ENCODE measurements at regions not wholly inside any gene's neighbourhood (a gene's known extent, or its start where the extent isn't known, plus 50 kb on each side); places are given as distances from the start of the nearest gene placed in this dataset.

DNA sequence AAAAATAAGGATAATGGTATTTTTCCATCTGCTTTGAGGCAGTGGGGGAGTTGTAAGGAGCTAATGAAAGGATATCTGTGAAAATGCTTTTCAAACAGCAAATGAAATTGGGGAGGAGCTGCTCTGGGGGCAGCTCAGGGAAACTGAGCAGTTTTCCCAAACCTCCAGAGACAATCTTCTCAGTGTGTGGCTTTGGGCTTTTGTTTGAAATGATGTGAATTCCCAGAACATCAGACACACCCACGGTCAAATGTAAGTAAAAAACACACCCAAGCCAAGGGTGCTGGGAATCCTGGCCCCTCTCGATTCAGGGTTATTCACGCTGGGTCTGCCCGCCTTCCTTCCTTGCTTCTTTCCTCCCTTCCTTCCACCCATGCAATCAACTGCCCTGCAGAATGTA lies 512.6 kb downstream of the BNC2 start:
- no peak for TF ChIP-seq EZH2phosphoT487 (IDR thresholded peaks at IDR 0.05; ENCODE audit: borderline replicate concordance, low read length)
- TF ChIP-seq, protein P1, sequence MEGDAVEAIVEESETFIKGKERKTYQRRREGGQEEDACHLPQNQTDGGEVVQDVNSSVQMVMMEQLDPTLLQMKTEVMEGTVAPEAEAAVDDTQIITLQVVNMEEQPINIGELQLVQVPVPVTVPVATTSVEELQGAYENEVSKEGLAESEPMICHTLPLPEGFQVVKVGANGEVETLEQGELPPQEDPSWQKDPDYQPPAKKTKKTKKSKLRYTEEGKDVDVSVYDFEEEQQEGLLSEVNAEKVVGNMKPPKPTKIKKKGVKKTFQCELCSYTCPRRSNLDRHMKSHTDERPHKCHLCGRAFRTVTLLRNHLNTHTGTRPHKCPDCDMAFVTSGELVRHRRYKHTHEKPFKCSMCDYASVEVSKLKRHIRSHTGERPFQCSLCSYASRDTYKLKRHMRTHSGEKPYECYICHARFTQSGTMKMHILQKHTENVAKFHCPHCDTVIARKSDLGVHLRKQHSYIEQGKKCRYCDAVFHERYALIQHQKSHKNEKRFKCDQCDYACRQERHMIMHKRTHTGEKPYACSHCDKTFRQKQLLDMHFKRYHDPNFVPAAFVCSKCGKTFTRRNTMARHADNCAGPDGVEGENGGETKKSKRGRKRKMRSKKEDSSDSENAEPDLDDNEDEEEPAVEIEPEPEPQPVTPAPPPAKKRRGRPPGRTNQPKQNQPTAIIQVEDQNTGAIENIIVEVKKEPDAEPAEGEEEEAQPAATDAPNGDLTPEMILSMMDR (IDR thresholded peaks at IDR 0.05; ENCODE audit: low read depth, low read length, poor library complexity, severe bottlenecking): no peak
- Histone ChIP-seq H3K27me3 (ENCODE audit: control insufficient read depth, low read length) (no peaks in the 10 kb centered on the region), H3K9me3 (ENCODE audit: control insufficient read depth, insufficient read depth, low read length) (no peaks in the 10 kb centered on the region), H4K20me1 (ENCODE audit: control insufficient read depth, insufficient read depth, low read depth, low read length) (no peaks in the 10 kb centered on the region), H3K9me2 (replicated peaks; ENCODE audit: control insufficient read depth, low read length) (no peaks in the 10 kb centered on the region), H3K36me3 (ENCODE audit: control insufficient read depth, low read length) (no peaks in the 10 kb centered on the region), H3K79me2 (ENCODE audit: control insufficient read depth, low read length) (no peaks in the 10 kb centered on the region), H3K4me1 (ENCODE audit: control insufficient read depth, low read length) (no peaks in the 10 kb centered on the region), H3K4me3 (ENCODE audit: low read length) (no peak overlapping the region), H3F3A (ENCODE audit: control insufficient read depth, insufficient read depth) (no peaks in the 10 kb centered on the region), H3K27ac (ENCODE audit: low read depth, low read length) (no peak overlapping the region), H3K4me2 (ENCODE audit: low read length) (no peak overlapping the region)

DNA sequence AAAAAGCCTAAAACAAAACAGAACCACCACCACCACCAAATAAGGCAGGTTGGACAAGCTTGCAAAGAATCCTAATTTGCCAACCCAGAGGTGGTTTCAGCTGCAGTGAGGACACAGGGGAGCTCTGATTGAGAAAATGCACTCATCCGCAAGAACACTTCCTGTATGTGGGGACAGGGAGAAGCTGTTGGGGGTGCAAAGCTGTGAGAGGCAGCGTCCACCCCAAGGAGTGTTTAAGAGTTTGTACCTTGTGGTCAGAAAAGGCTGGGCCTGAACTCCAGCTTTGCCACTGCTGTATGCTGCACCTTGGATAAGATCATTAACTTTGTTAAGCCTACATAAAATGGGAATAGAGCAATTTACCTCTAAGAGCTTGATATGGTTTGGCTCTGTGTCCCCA lies 511.7 kb downstream of the BNC2 start:
- H3K27me3 ChIP-seq (ENCODE audit: control insufficient read depth, low read length): no peaks in the 10 kb centered on the region
- no peaks in the 10 kb centered on the region for H3K9me3 ChIP-seq (ENCODE audit: control insufficient read depth, insufficient read depth, low read length)
- no peak overlapping the region for H3K4me3 ChIP-seq (ENCODE audit: low read length)
- no peaks in the 10 kb centered on the region for H3F3A ChIP-seq (ENCODE audit: control insufficient read depth, insufficient read depth)
- H4K20me1 ChIP-seq (ENCODE audit: control insufficient read depth, insufficient read depth, low read depth, low read length): no peaks in the 10 kb centered on the region
- no peaks in the 10 kb centered on the region for H3K36me3 ChIP-seq (ENCODE audit: control insufficient read depth, low read length)
- H3K27ac ChIP-seq (ENCODE audit: low read depth, low read length): no peak overlapping the region
- no peak overlapping the region for H3K4me2 ChIP-seq (ENCODE audit: low read length)
- no peaks in the 10 kb centered on the region for H3K79me2 ChIP-seq (ENCODE audit: control insufficient read depth, low read length)
- no peak for TF ChIP-seq EZH2phosphoT487 (IDR thresholded peaks at IDR 0.05; ENCODE audit: borderline replicate concordance, low read length)
- TF ChIP-seq, protein P1 (IDR thresholded peaks at IDR 0.05; ENCODE audit: low read depth, low read length, poor library complexity, severe bottlenecking): no peak
- no peaks in the 10 kb centered on the region for H3K4me1 ChIP-seq (ENCODE audit: control insufficient read depth, low read length)
- no peaks in the 10 kb centered on the region for H3K9me2 ChIP-seq (replicated peaks; ENCODE audit: control insufficient read depth, low read length)
